Prostate gland (tissue), 2 donors: ENCODE measurements at regions not wholly inside any gene's neighbourhood (a gene's known extent, or its start where the extent isn't known, plus 50 kb on each side); places are given as distances from the start of the nearest gene placed in this dataset.

ENCODE experiments used
- POLR2A ChIP-seq: fragments of 450-650 bp; IDR thresholded peaks from one replicate; pipeline ENCODE4 v1.6.1; 2016; ENCODE audit warnings: antibody characterized with exemption, mild to moderate bottlenecking
- TF ChIP-seq, protein P1 (sequence below), 4 experiments: fragments of 200-600 bp in 2 of 4; fragments of 450-650 bp in 2 of 4; sonication (generic) in 2 of 4; IDR thresholded peaks; 1 replicate in 3 of 4; 2 replicates in 1 of 4; pipeline ENCODE4 v1.5.1; 2016 to 2019; ENCODE audit warnings: antibody characterized with exemption in 4 of 4, mild to moderate bottlenecking in 2 of 4, moderate library complexity in 2 of 4

- TF ChIP-seq, protein P1, sequence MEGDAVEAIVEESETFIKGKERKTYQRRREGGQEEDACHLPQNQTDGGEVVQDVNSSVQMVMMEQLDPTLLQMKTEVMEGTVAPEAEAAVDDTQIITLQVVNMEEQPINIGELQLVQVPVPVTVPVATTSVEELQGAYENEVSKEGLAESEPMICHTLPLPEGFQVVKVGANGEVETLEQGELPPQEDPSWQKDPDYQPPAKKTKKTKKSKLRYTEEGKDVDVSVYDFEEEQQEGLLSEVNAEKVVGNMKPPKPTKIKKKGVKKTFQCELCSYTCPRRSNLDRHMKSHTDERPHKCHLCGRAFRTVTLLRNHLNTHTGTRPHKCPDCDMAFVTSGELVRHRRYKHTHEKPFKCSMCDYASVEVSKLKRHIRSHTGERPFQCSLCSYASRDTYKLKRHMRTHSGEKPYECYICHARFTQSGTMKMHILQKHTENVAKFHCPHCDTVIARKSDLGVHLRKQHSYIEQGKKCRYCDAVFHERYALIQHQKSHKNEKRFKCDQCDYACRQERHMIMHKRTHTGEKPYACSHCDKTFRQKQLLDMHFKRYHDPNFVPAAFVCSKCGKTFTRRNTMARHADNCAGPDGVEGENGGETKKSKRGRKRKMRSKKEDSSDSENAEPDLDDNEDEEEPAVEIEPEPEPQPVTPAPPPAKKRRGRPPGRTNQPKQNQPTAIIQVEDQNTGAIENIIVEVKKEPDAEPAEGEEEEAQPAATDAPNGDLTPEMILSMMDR (IDR thresholded peaks at IDR 0.05) = no peak
- TF ChIP-seq POLR2A = no peak
Measured at GRCh38 chr5:167944121-167944852, 347.2 kb upstream of the WWC1 start.
